Ovary (tissue), 7 donors: ENCODE measurements at regions not wholly inside any gene's neighbourhood (a gene's known extent, or its start where the extent isn't known, plus 50 kb on each side); places are given as distances from the start of the nearest gene placed in this dataset.

Source experiments
- DNase-seq, 5 donors: peaks; one replicate each; pipeline ENCODE4 v3.0.0-alpha.2; 2019 to 2020
- H3K27ac ChIP-seq, 2 donors: fragments of 200-600 bp; one replicate each; pipeline versions ENCODE4 v1.5.1 to v1.8.0; 2019 to 2022
- H3K27me3 ChIP-seq: fragments of 200-600 bp; one replicate; pipeline ENCODE4 v1.8.0; 2022
- H3K36me3 ChIP-seq: fragments of 200-600 bp; sonication (generic); one replicate; pipeline ENCODE4 v1.5.1; 2019
- H3K4me1 ChIP-seq: one replicate; pipeline ENCODE4 v1.8.1; 2013; ENCODE audit warnings: mild to moderate bottlenecking, moderate library complexity; ENCODE audit not compliant: insufficient read depth
- H3K4me3 ChIP-seq: fragments of 200-600 bp; sonication (generic); one replicate; pipeline ENCODE4 v1.5.1; 2017
- H3K9me3 ChIP-seq, 2 donors: fragments of 200-600 bp in 1 of 2; sonication (generic) in 1 of 2; one replicate each; pipeline versions ENCODE4 v1.5.1 to v1.8.1; 2013 to 2019; ENCODE audit warnings: mild to moderate bottlenecking in 1 of 2, moderate library complexity in 1 of 2
- CTCF ChIP-seq, 3 donors: fragments of 450-650 bp in 2 of 3; fragments of 200-600 bp in 1 of 3; IDR thresholded peaks; one replicate each; pipeline versions ENCODE4 v1.5.1 to v1.8.0; 2016 to 2022; ENCODE audit warnings: antibody characterized with exemption in 3 of 3, mild to moderate bottlenecking in 1 of 3
- EP300 ChIP-seq: sonication (generic); formaldehyde crosslinking; IDR thresholded peaks from one replicate; pipeline ENCODE4 v1.6.1; 2017; ENCODE audit warnings: antibody characterized with exemption
- POLR2A ChIP-seq: fragments of 450-650 bp; IDR thresholded peaks from one replicate; pipeline ENCODE4 v1.6.1; 2017; ENCODE audit warnings: antibody characterized with exemption, mild to moderate bottlenecking, moderate library complexity
- WGBS, 3 donors: extraction: QIAGEN DNeasy Blood & Tissue Kit in 1 of 3; methylation state at CpG; one replicate each; pipeline versions ENCODE4 v1.1.5 to v1.1.7; 2013 to 2017; 5-methylcytosine and 5-hydroxymethylcytosine counted together
- intact Hi-C, 4 donors: fragments of 100-400 bp; cut with DNase I; formaldehyde crosslinking; loops; one replicate each; pipeline versions ENCODE4 v1.11.0 to v1.15.1; 2022 to 2023
- donor health status: DM: no; HTN: no; CAD: no; lungs with moderate emphysema.
- donor health status: DM: no; HTN: no; CAD: no.
- donor health status: Bipolar disorder and iron deficiency.
- donor health status: DM: no; HTN: no; CAD: no.
- donor health status: DM: yes; HTN: yes; CAD: no.

GRCh38 chr3:94179059-94179458, 116.2 kb downstream of the NSUN3 start:
- intact Hi-C loops: no loop called here
- 74 to 83% (median 82%) methylated on average over 2 of the region's 2 CpGs for WGBS, 3 donors

GRCh38 chr3:94183551-94183950, 120.7 kb downstream of the NSUN3 start:
- intact Hi-C loops: no loop called here
- H3K36me3 ChIP-seq: no peaks in the 10 kb centered on the region
- WGBS, 3 donors: 84 to 86% (median 86%) methylated on average over 6 of the region's 6 CpGs
- no peaks in the 10 kb centered on the region for H3K9me3 ChIP-seq
- DNase-seq: no peak
- no peaks in the 10 kb centered on the region for H3K27me3 ChIP-seq
- no peak overlapping the region for H3K27ac ChIP-seq
- TF ChIP-seq POLR2A (no peak), CTCF (IDR thresholded peaks at IDR 0.05) (no peak), EP300 (no peak)
- no peak overlapping the region for H3K4me3 ChIP-seq
- H3K4me1 ChIP-seq: no peaks in the 10 kb centered on the region

More at GRCh38 chr3:94179059-94179458, 116.2 kb downstream of the NSUN3 start:
- TF ChIP-seq EP300: no peak
- TF ChIP-seq POLR2A: no peak
- no peak for TF ChIP-seq CTCF (IDR thresholded peaks at IDR 0.05)
- H3K27me3 ChIP-seq: no peaks in the 10 kb centered on the region
- H3K9me3 ChIP-seq: no peaks in the 10 kb centered on the region
- no peak overlapping the region for H3K4me3 ChIP-seq
- no peak overlapping the region for H3K27ac ChIP-seq
- no peaks in the 10 kb centered on the region for H3K36me3 ChIP-seq
- DNase-seq: no peak
- H3K4me1 ChIP-seq: no peaks in the 10 kb centered on the region

- DNase-seq: no peak
- TF ChIP-seq CTCF (IDR thresholded peaks at IDR 0.05): no peak
- TF ChIP-seq POLR2A: no peak
- no peak for TF ChIP-seq EP300
- H3K4me1 ChIP-seq: no peaks in the 10 kb centered on the region
- WGBS, 3 donors: 0 to 4% (median 0%) methylated on average over 1 of the region's 1 CpG
- H3K27me3 ChIP-seq: no peaks in the 10 kb centered on the region
- intact Hi-C loops: no loop called here
- no peaks in the 10 kb centered on the region for H3K9me3 ChIP-seq
- H3K4me3 ChIP-seq: no peak overlapping the region
- H3K27ac ChIP-seq: no peak overlapping the region
- H3K36me3 ChIP-seq: no peaks in the 10 kb centered on the region
These were observed 121.9 kb downstream of the NSUN3 start for GRCh38 chr3:94184781-94185180.

GRCh38 chr3:94185753-94186152, 122.9 kb downstream of the NSUN3 start:
- intact Hi-C loops: no loop called here
- 82 to 89% (median 84%) methylated on average over 2 of the region's 2 CpGs for WGBS, 3 donors
- DNase-seq: no peak

More at GRCh38 chr3:94185753-94186152, 122.9 kb downstream of the NSUN3 start:
- TF ChIP-seq CTCF (IDR thresholded peaks at IDR 0.05): no peak
- TF ChIP-seq POLR2A: no peak
- no peak for TF ChIP-seq EP300
- Histone ChIP-seq H3K4me1 (no peaks in the 10 kb centered on the region), H3K9me3 (no peaks in the 10 kb centered on the region), H3K27me3 (no peaks in the 10 kb centered on the region), H3K36me3 (no peaks in the 10 kb centered on the region), H3K4me3 (no peak overlapping the region), H3K27ac (no peak overlapping the region)
